ENCODE measurements at regions not wholly inside any gene's neighbourhood (a gene's known extent, or its start where the extent isn't known, plus 50 kb on each side); places are given as distances from the start of the nearest gene placed in this dataset.
"Not testable (repeated sequence)": the region's sequence is repeated elsewhere in the genome, so short reads cannot be mapped to it uniquely, and the experiment has no call there.

GRCh38 chr10:27335246-27335645 is 94.6 kb upstream of the ACBD5 start:
- TF ChIP-seq, protein P1, sequence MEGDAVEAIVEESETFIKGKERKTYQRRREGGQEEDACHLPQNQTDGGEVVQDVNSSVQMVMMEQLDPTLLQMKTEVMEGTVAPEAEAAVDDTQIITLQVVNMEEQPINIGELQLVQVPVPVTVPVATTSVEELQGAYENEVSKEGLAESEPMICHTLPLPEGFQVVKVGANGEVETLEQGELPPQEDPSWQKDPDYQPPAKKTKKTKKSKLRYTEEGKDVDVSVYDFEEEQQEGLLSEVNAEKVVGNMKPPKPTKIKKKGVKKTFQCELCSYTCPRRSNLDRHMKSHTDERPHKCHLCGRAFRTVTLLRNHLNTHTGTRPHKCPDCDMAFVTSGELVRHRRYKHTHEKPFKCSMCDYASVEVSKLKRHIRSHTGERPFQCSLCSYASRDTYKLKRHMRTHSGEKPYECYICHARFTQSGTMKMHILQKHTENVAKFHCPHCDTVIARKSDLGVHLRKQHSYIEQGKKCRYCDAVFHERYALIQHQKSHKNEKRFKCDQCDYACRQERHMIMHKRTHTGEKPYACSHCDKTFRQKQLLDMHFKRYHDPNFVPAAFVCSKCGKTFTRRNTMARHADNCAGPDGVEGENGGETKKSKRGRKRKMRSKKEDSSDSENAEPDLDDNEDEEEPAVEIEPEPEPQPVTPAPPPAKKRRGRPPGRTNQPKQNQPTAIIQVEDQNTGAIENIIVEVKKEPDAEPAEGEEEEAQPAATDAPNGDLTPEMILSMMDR (IDR thresholded peaks at IDR 0.05; ENCODE audit: insufficient read depth, low read length), result not testable (repeated sequence)
- not testable (repeated sequence) for TF ChIP-seq REST (IDR thresholded peaks at IDR 0.05; ENCODE audit: insufficient replicate concordance, low read depth)
